AG09309 (cell line): ENCODE measurements at regions not wholly inside any gene's neighbourhood (a gene's known extent, or its start where the extent isn't known, plus 50 kb on each side); places are given as distances from the start of the nearest gene placed in this dataset.
"Not testable (repeated sequence)": the region's sequence is repeated elsewhere in the genome, so short reads cannot be mapped to it uniquely, and the experiment has no call there.

Source experiments
- DNase-seq: peaks from one replicate; pipeline ENCODE4 v3.0.0-alpha.2; 2010; ENCODE audit warnings: low read depth
- H3K4me3 ChIP-seq: 2 replicates; pipeline ENCODE4 v1.5.1; 2011; ENCODE audit warnings: mild to moderate bottlenecking, low read depth, low read length, moderate library complexity; ENCODE audit not compliant: control insufficient read depth
- TF ChIP-seq, protein P1 (sequence below): IDR thresholded peaks from 2 replicates; pipeline ENCODE4 v1.5.1; 2011; ENCODE audit warnings: mild to moderate bottlenecking, low read depth, low read length, inconsistent platforms; ENCODE audit not compliant: insufficient read depth, control insufficient read depth; ENCODE audit errors: missing control alignments

DNA sequence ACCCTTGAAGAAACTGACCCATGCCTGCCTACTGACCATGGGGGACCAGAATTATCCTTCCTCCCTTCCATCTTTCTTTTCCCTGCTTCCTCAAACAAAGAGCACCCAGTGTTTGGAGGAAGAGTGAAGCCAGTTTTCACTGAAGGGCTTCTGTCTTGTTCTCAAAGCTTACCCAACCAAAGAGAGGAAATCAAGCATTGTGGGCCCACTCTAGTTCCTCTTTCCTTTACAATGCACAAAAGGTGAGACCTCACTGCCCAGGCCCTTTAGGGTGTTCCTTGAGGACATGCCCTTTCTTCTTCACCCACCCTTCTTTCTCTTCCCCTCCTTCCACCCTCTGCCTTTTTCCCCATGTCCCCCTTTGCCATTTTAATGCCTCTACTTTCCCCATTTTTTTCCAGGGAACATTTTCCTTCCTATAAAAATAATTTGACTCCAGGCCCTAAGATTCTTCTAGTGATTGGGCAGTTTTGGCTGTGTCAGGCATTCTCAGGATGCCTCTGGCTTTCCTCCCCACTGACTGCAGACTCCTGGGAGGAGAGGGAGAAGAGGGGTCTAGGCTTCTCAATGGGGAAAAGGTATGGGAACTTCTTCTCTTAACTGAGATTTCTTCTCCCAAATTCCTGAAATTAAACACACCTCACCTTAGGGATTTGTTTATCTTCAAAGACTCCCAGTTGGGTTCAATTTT lies 126.6 kb upstream of the RMDN2 start:
- TF ChIP-seq, protein P1, sequence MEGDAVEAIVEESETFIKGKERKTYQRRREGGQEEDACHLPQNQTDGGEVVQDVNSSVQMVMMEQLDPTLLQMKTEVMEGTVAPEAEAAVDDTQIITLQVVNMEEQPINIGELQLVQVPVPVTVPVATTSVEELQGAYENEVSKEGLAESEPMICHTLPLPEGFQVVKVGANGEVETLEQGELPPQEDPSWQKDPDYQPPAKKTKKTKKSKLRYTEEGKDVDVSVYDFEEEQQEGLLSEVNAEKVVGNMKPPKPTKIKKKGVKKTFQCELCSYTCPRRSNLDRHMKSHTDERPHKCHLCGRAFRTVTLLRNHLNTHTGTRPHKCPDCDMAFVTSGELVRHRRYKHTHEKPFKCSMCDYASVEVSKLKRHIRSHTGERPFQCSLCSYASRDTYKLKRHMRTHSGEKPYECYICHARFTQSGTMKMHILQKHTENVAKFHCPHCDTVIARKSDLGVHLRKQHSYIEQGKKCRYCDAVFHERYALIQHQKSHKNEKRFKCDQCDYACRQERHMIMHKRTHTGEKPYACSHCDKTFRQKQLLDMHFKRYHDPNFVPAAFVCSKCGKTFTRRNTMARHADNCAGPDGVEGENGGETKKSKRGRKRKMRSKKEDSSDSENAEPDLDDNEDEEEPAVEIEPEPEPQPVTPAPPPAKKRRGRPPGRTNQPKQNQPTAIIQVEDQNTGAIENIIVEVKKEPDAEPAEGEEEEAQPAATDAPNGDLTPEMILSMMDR, result no peak

DNA sequence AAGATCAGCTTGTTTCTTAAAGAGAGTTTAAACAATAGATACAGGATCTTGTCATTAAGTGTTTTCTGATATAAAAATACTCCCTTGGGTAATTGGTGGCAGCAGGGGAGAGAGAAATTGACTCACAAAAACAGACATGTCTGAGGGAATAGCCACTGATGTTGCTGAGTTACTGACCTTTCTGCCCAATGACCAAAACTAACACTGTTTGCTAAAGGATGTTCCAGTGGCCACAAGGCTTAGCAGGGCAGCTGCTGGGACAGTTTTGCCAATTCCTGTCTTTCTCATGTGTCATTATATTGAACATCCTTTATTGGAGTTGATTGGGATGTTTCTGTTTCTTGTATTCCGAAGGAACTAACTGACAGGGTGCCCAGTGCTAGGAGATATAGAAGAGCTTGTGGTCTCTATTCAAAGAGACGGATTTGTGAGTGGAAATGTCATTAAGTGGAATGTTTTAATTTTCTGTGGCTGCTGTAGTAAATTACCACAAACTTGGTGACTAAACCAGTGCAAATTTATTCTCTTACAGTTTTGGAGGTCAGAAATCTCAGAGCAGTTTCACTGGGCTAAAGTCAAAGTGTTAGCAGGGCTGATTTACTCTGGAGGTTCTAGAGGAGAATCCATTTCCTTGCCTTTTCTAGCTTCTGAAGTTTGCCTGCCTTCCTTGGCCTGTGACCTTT lies 124.8 kb upstream of the RMDN2 start:
- no peak overlapping the region for H3K4me3 ChIP-seq
- TF ChIP-seq, protein P1, result no peak
- no peak for DNase-seq

More for the DNA sequence above, 126.6 kb upstream of the RMDN2 start:
- no peak overlapping the region for H3K4me3 ChIP-seq
- no peak for DNase-seq

DNA sequence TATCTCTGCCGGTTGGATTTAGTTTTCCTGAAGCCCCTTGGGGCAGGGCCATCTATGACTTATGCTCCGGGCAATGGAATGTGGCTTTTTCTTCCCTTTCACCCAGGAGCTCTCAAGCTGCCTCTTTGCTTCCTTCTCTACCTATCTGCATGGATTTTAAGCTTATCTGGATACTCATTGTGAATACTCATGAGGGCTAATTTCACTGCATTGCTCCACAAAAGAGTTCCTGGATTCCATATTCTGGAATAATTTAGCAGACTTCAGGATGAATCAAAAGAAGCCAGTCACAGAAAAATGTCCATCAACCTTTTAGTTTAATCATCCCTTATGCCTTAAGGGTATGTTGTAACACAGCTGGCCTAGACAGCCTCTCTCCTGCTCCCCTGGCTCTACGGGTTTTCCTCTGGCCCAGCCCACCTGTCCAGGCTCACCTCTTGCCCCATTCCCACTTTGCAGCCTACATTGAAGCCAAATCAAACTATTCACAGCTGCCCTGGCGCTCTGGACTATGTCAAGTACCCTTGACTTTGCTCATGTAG lies 122.8 kb upstream of the RMDN2 start:
- TF ChIP-seq, protein P1, result no peak
- H3K4me3 ChIP-seq, result no peak overlapping the region
- no peak for DNase-seq

DNA sequence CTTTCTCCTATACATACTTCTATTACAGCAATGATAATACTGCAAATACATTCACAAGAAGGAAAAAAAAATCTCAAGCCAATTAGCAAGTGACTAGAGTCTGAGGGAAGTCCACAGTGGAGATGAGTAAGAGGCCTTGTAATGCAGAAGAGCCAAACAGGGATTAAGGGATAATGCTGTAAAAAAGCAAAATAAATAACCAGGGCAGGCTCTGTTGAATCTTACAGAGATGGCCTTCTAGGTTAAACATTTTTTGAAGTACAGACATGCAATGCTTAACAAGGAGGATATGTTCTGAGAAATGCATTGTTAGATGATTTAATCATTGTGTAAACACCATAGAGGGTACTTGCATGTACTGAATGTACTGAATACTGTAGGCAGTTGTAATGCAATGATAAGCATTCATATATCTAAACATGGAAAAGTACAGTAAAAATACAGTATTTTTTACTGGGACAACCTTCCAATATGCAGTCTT lies 122.1 kb upstream of the RMDN2 start:
- peak; percentile 93 for DNase-seq
- TF ChIP-seq, protein P1, result no peak
- H3K4me3 ChIP-seq, result no peak overlapping the region

DNA sequence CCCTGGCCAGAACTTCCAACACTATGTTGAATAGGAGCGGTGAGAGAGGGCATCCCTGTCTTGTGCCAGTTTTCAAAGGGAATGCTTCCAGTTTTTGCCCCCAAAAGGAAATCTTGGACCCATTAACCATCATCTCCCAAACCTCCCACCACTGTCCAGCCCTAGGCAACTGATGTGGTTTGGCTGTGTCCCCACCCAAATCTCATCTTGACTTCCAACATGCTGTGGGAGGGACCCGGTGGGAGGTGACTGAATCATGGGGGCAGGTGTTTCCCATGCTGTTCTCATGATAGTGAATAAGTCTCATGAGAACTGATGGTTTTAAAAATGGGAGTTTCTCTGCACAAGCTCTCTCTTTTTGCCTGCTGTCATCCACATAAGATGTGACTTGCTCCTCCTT lies 119.1 kb upstream of the RMDN2 start:
- DNase-seq, H3K4me3 ChIP-seq: not testable (repeated sequence)

DNA sequence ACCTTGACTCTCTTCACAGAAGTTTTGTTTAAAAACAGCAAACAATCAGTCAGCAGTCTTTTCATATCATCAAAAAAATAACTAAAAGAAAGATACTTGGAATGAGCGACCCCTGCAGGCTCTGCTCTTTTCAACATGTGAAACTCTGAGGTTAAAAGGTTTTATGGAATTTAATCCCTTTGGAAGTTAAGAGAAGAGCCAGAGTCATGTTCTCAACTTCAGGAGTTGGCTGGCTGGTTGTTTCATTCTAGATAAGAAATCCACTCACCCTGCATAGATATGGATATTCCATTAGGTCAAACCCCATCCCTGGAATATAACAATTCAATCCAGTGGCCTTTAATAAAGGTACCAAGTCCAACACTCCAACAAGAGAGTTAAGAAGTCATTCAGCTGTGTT lies 115.6 kb upstream of the RMDN2 start:
- no peak overlapping the region for H3K4me3 ChIP-seq
- no peak for DNase-seq
- TF ChIP-seq, protein P1, result peak; percentile 62

DNA sequence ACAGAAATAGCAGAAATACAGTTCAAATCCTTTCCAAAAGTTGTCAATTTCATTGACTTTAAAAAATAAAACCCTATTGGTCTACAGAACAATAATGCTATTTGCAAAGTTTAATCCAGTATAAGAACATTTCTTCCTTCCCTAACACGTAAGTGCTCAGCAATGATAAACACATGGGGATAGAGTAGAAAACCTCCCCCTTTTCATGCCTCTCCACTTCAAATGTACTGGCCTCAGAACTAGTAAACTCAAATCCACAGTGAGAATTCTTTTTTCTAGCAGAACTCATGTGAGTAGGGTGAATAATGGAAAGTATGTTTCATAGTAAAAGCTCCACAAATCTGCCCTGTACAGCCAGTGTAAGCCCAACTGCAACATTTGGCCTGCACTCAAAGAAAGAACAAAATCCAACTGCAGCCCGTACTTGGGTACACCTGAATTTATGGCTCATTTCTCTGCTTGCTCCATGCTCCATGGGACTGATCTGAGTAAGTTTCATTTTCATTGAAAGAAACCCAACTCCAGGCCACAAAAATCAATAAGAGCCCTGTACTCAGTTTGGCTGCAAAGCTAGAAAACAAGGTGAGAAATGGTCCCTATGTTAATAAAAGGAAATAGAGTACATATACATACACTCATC lies 115.0 kb upstream of the RMDN2 start:
- DNase-seq, result no peak
- TF ChIP-seq, protein P1, result no peak
- no peak overlapping the region for H3K4me3 ChIP-seq
